HL-60/S4 (cell line): ENCODE measurements at regions not wholly inside any gene's neighbourhood (a gene's known extent, or its start where the extent isn't known, plus 50 kb on each side); places are given as distances from the start of the nearest gene placed in this dataset.

Source experiments
- in situ Hi-C: fragments of 300-500 bp; cut with MboI; formaldehyde crosslinking; loops from 2 replicates; pipeline ENCODE4 v1.14.3; 2022; ENCODE audit warnings: low sequenced_read_pairs

- in situ Hi-C loops = no loop called here
These were observed 342.2 kb upstream of the PKDCC start for GRCh38 chr2:41705634-41706033.

DNA sequence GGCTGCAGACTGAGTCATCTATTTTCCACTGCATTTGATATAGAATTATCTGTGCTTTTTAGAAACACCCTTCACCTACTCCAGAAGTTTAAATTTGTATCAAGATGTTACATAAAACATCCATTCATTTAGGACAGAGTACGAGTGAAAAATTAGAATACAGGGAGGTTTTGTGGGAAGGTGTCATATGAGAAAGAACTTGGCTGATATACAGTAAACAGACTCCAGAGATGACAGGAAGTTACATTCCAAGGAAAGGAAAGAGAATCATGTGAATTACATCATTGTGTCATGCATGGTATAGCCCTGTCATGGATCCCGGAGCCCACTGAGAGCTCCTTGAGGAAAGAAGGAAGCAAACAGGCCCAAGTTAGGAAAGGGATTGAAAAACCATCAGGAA is 341.5 kb upstream of the PKDCC start:
- in situ Hi-C loops = no loop called here

DNA sequence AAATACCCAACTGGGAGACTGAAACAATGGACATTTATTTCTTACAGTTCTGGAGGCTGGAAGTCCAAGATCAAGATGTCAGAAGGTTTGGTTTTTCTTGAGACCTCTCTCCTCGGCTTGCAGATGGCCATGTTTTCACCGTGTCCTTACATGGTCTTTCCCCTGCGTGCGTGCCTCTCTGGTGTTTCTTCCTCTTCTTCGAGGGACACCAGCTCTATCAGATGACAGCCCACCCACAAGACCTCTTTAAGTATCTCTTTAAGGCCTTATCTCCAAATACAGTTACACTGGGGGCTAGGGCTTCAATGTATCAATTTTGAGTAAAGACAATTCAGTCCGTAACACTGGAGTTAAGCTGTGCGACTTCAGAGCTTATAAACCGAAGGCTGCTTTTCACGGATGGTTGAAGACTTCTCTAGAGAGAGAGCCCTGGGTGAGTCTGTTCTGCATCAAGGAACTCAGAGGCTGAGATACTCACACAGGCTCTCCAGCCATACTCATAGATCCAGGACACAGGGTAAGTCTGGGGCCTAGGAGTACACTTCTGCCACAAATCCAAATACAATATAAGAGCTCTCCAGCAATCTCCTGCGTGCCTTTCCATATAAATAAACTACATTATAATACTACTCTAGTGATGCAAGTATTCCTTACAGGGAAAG is 339.9 kb upstream of the PKDCC start:
- in situ Hi-C loops = no loop called here

- in situ Hi-C loops = no loop called here
These were observed 337.9 kb upstream of the PKDCC start for GRCh38 chr2:41709702-41710599.

DNA sequence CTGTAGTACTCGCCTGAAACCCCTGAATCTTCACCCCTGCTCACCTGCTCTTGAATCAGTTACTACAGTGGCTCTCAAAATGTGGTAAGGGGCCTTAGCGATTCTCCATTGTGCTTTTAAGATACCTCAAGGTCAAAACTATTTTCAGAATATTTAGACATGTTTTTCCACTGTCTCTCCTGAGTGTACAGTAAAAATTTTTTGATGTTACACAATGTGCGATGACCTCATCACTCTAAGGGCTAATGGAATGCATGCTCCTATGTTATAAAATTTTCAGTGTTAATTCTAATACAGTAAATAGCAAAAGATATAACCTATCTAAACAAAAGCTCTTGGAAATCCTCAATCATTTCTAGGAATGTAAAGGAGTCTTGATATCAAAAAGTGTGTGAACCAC is 336.9 kb upstream of the PKDCC start:
- in situ Hi-C loops = no loop called here

DNA sequence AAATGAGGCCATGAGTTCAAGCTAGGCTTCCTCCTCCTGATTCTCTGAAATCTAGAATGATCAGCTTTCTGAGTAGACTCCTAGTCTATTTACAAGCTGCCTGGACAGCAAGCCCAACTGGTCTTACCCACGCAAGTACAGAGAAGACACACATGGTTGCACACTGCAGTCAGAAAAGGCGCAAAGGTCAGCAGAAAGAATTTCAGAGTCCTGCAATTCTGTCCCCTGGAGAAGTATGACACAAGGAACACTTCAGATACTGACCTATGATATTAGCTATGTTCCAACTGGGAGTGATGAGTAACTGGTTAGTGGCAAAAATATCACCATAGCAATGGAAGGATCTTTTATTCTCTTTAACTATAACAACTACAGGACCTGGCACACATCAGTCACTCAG is 336.1 kb upstream of the PKDCC start:
- in situ Hi-C loops = no loop called here

DNA sequence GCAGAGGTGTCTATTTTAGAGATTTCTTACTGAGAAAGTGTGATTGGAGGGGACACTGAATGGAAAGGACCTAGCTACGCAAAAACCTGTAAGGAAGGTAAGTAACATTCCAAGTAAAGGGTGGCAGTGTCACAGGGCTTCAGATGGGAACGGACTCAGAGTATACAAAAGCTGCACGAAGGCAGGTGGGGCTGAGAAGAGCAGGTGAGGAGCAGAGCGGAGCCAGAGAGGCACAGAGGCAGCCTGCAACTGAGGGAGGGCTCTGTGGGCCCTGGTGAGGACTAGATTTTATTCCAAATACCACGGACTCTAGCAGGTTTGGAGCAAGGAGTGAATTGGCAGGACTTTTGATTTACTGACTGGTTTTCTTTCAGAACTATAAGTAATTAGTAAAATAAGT is 331.3 kb upstream of the PKDCC start:
- in situ Hi-C loops = no loop called here

GRCh38 chr2:41717839-41718238 is 330.0 kb upstream of the PKDCC start:
- in situ Hi-C loops = no loop called here

GRCh38 chr2:41718705-41719104 is 329.1 kb upstream of the PKDCC start:
- in situ Hi-C loops = no loop called here

DNA sequence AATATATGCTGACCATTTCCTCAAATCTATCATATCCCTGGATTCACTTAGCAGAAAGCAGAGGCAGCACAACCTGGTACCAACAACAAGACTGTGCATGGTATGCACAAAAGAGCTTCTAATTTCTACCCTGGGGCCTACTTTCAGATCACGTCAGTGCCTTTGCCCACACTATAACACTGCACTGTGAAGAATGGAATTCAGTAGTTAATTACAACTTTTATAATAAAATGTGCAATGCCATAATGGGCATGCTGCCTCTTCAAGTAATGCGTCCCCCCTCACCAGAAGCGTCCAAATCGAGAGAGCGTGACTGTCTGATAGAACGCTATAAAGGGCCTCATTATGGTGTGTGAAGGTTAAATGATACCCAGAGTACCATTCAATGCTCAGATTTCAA is 328.1 kb upstream of the PKDCC start:
- in situ Hi-C loops = no loop called here

DNA sequence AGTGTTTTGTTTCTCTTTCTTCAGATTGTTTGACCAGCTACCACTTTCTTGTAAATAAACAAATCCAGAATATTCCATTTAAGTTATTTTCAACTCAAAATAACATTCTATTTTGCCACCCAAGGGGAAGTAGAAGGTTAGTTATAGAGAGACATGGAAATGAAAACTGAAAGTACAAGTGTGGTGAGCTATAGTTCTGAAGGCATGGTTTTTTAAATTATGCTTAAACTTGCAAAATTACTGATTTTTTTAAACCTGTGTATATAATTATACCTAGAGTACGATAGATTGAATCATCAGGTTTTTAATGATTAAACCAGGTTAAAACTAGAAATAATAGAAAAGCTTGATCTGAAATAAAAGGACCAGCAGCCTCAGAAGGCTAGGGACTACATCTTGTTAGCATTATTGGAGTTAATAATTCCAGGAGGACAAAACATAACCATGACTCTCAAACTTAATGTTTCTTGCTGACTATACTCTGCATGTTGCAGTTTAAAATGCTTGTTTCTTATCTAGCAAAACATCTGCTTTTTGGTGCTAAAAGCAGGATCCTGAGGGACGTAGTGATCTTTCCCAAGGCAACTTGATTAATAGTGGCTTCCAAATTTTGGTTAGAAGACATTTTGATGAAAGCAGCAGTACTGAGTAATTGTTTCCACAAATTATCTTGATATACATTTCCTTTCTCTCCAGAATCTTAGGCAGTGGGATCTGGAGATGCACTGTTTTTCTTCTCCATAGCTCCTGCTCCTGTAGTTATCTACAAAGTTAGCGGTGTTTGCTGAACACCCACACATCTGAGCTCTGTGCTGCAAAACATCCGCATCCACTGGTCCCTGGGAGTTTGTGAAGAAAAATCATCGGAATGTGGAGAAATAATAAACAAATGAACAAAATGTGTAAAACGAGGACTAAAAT is 327.2 kb upstream of the PKDCC start:
- in situ Hi-C loops = no loop called here

GRCh38 chr2:41722668-41723369 is 325.0 kb upstream of the PKDCC start:
- in situ Hi-C loops = no loop called here

DNA sequence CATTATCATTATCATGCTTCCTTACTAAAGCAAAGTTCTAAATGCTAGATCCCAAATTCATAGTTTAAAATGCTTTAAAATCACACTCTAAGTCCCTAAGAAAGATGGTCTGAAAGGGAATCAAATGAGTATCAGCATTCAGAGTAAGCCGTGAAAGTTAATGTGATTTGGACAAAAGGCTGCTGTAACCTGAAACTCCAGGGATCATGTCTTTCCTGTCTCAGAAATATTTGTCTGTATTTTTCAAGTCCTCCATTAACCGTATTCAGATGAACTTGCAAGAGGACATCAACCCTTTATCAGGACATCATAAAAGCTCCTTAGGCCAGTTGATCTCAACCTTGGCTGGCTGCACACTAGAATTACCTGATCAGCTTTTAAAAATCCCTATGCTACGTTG is 324.3 kb upstream of the PKDCC start:
- in situ Hi-C loops = no loop called here

GRCh38 chr2:41724465-41724864 is 323.4 kb upstream of the PKDCC start:
- in situ Hi-C loops = no loop called here

GRCh38 chr2:41725901-41726300 is 321.9 kb upstream of the PKDCC start:
- in situ Hi-C loops = no loop called here

DNA sequence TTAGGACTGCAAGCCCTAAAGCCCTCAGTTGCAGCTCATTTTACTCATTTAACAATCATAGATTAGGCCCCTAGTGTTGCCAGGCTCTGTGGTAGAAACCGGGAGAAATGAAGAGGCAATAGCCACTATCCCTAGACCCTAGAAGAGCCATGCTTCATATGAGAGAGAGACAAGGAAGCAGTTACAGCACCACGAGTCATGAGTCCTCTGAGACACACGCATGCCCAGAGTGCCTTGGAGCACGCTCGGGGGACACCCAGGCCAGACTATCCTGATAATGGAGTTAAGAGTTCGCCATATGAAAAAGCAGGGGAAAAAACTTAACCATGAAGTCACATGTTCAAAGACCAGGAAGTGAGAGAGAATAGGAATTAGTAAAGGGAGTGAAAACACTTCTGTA is 321.5 kb upstream of the PKDCC start:
- in situ Hi-C loops = no loop called here

- in situ Hi-C loops = no loop called here
These were observed 320.7 kb upstream of the PKDCC start for GRCh38 chr2:41727152-41727551.

DNA sequence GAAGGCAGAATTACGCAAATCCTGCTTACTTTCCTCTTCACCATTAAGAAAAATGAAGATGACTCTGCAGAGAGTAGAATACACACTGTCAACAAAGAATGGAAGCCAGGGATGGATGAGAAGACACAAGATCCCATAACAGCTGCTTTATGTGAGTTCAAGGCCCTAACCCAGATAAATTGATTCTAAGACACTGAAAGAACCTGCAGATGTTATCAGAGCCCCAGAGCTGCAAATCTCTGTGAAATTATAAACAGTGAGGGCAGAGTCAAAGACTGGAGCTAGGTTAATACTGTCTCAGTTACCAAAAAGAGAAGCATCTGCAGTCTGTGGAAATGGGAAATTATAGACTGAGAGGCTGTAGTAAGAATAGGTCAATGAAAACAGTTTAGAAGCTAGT is 320.1 kb upstream of the PKDCC start:
- in situ Hi-C loops = no loop called here

GRCh38 chr2:41728788-41729338 is 319.0 kb upstream of the PKDCC start:
- in situ Hi-C loops = no loop called here

DNA sequence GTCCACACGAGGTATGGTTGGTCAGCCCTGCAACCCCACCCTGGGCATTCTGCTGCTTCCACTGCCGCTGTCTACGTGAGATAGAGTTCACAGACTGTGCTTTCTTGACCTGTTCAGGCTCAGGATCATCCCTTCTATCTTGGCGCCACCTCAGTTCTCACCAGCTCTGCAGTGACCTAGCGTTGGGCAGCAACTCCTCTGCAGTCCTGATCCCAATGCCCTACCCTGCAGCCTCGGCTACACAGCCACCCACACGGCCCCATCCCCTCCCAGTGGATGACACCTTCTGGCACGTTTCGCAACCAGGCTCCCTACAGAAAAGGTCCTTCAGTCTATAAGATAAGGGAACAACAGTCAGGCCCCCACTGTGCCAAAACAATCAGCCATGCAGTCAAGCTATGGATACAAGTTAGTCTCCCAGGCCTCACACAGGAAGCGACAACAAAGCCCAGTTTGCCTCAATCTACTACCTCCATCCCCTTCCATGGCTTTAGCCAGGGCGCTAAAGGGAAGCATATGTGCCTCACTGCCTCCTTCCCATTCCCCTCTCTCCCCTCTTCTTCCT is 317.9 kb upstream of the PKDCC start:
- in situ Hi-C loops = no loop called here
